ENCODE measurements at regions not wholly inside any gene's neighbourhood (a gene's known extent, or its start where the extent isn't known, plus 50 kb on each side); places are given as distances from the start of the nearest gene placed in this dataset.

DNA sequence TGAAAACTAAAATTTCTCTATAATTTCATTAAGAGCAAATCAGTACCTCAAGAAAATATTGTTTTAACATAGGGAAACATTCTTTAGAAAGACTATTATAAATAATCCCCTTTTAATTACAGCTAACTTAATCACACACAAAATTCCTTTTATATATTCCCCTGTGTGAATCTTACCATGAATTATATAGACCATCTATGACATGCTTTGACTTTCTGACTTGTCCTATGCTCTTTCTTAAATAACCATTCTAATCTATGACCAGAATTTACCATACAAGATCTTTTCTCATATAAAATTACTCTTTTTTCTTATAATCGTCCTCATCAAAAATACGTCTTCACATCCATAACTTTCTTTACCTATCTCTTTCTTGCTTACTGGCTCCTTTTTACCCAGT is 824.2 kb upstream of the FAM98A start:
- no peak for DNase-seq (ENCODE audit: low read depth, low spot score)
- Histone ChIP-seq H3K27ac (ENCODE audit: control insufficient read depth, insufficient read depth) (no peak overlapping the region), H3K4me3 (no peak overlapping the region), H3K27me3 (replicated peaks in 1 of 2; ENCODE audit: control insufficient read depth in 2 of 2, insufficient read depth in 2 of 2, low read length in 1 of 2) (no peaks in the 10 kb centered on the region), H3K9ac (ENCODE audit: control insufficient read depth, insufficient read depth, low read length) (no peak overlapping the region), H3K4me2 (ENCODE audit: control insufficient read depth, insufficient read depth) (no peak overlapping the region), H3K79me2 (ENCODE audit: control insufficient read depth, insufficient read depth, low read length) (no peaks in the 10 kb centered on the region), H3K9me3 (replicated peaks; ENCODE audit: control insufficient read depth, insufficient read depth, low read length) (no peaks in the 10 kb centered on the region), H4K20me1 (ENCODE audit: control insufficient read depth, insufficient read depth) (no peaks in the 10 kb centered on the region), H2AFZ (ENCODE audit: control insufficient read depth, low read depth, low read length) (no peak overlapping the region), H3K4me1 (ENCODE audit: control insufficient read depth, insufficient read depth, low read length) (no peaks in the 10 kb centered on the region), H3K36me3 (ENCODE audit: control insufficient read depth in 2 of 2, insufficient read depth in 2 of 2, low read length in 1 of 2) (no peaks in the 10 kb centered on the region)
- WGBS (ENCODE audit: insufficient coverage, insufficient replicate concordance, low lambda C conversion rate, missing lambda C conversion rate) = 80% methylated on average over 2 of the region's 2 CpGs
- SMC1A ChIA-PET (ENCODE audit: uncharacterized antibody, unreplicated experiment) = no interaction called here
- in situ Hi-C loops (cut with MboI) (no loop called here), intact Hi-C loops (cut with micrococcal nuclease; ENCODE audit: unreplicated experiment) (no loop called here)
- POLR2A ChIA-PET = no interaction called here
- CTCF ChIA-PET = no interaction called here
- TF ChIP-seq, protein P1, sequence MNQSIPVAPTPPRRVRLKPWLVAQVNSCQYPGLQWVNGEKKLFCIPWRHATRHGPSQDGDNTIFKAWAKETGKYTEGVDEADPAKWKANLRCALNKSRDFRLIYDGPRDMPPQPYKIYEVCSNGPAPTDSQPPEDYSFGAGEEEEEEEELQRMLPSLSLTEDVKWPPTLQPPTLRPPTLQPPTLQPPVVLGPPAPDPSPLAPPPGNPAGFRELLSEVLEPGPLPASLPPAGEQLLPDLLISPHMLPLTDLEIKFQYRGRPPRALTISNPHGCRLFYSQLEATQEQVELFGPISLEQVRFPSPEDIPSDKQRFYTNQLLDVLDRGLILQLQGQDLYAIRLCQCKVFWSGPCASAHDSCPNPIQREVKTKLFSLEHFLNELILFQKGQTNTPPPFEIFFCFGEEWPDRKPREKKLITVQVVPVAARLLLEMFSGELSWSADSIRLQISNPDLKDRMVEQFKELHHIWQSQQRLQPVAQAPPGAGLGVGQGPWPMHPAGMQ (IDR thresholded peaks at IDR 0.05; ENCODE audit: borderline replicate concordance) = no peak
- TF ChIP-seq PAX5 (IDR thresholded peaks at IDR 0.05; ENCODE audit: borderline replicate concordance, low read depth, low read length) (no peak), BMI1 (IDR thresholded peaks at IDR 0.05; ENCODE audit: borderline replicate concordance) (no peak), SIX5 (IDR thresholded peaks at IDR 0.05; ENCODE audit: low read depth, low read length, severe bottlenecking) (no peak), BRCA1 (IDR thresholded peaks at IDR 0.05; ENCODE audit: low read depth, low read length) (no peak), KAT2A (conservative IDR thresholded peaks at IDR 0.05; ENCODE audit: control insufficient read depth, low read depth, low read length) (no peak), IKZF2 (IDR thresholded peaks at IDR 0.05) (no peak), ZBED1 (IDR thresholded peaks at IDR 0.05; ENCODE audit: borderline replicate concordance) (no peak), BACH1 (IDR thresholded peaks at IDR 0.05; ENCODE audit: borderline replicate concordance) (no peak)
- TF ChIP-seq, protein P2, sequence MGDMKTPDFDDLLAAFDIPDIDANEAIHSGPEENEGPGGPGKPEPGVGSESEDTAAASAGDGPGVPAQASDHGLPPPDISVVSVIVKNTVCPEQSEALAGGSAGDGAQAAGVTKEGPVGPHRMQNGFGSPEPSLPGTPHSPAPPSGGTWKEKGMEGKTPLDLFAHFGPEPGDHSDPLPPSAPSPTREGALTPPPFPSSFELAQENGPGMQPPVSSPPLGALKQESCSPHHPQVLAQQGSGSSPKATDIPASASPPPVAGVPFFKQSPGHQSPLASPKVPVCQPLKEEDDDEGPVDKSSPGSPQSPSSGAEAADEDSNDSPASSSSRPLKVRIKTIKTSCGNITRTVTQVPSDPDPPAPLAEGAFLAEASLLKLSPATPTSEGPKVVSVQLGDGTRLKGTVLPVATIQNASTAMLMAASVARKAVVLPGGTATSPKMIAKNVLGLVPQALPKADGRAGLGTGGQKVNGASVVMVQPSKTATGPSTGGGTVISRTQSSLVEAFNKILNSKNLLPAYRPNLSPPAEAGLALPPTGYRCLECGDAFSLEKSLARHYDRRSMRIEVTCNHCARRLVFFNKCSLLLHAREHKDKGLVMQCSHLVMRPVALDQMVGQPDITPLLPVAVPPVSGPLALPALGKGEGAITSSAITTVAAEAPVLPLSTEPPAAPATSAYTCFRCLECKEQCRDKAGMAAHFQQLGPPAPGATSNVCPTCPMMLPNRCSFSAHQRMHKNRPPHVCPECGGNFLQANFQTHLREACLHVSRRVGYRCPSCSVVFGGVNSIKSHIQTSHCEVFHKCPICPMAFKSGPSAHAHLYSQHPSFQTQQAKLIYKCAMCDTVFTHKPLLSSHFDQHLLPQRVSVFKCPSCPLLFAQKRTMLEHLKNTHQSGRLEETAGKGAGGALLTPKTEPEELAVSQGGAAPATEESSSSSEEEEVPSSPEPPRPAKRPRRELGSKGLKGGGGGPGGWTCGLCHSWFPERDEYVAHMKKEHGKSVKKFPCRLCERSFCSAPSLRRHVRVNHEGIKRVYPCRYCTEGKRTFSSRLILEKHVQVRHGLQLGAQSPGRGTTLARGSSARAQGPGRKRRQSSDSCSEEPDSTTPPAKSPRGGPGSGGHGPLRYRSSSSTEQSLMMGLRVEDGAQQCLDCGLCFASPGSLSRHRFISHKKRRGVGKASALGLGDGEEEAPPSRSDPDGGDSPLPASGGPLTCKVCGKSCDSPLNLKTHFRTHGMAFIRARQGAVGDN (IDR thresholded peaks at IDR 0.05) = no peak
- TF ChIP-seq, protein P3, sequence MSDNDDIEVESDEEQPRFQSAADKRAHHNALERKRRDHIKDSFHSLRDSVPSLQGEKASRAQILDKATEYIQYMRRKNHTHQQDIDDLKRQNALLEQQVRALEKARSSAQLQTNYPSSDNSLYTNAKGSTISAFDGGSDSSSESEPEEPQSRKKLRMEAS (IDR thresholded peaks at IDR 0.05; ENCODE audit: low read depth, low read length) = no peak
- TF ChIP-seq, protein P4, sequence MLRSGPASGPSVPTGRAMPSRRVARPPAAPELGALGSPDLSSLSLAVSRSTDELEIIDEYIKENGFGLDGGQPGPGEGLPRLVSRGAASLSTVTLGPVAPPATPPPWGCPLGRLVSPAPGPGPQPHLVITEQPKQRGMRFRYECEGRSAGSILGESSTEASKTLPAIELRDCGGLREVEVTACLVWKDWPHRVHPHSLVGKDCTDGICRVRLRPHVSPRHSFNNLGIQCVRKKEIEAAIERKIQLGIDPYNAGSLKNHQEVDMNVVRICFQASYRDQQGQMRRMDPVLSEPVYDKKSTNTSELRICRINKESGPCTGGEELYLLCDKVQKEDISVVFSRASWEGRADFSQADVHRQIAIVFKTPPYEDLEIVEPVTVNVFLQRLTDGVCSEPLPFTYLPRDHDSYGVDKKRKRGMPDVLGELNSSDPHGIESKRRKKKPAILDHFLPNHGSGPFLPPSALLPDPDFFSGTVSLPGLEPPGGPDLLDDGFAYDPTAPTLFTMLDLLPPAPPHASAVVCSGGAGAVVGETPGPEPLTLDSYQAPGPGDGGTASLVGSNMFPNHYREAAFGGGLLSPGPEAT (IDR thresholded peaks at IDR 0.05; ENCODE audit: low read depth) = no peak
- BruUV-seq (replicated peaks) = no TSS peak
- RAD21 ChIA-PET (ENCODE audit: unreplicated experiment) = no interaction called here
- FAIRE-seq = no peak
- ATAC-seq = no peak

Data from GM12878 (cell line).